ENCODE measurements at regions not wholly inside any gene's neighbourhood (a gene's known extent, or its start where the extent isn't known, plus 50 kb on each side); places are given as distances from the start of the nearest gene placed in this dataset.
"Not testable (repeated sequence)": the region's sequence is repeated elsewhere in the genome, so short reads cannot be mapped to it uniquely, and the experiment has no call there.

GRCh38 chr6:119672725-119673124 is 323.2 kb upstream of the MAN1A1 start (continued):
- TF ChIP-seq USF2 (IDR thresholded peaks at IDR 0.05; ENCODE audit: borderline replicate concordance, low read depth, low read length), result no peak

GRCh38 chr6:119671105-119671504 is 321.5 kb upstream of the MAN1A1 start:
- CTCF ChIA-PET, result interaction anchor here (0.6 kb wide), 1 partner anchor 553 kb away, joined by 3 read pairs; no protein-coding TSS in a partner anchor
- no peaks in the 10 kb centered on the region for H3K79me2 ChIP-seq (ENCODE audit: insufficient read depth)
- no peaks in the 10 kb centered on the region; a peak in 2 of 4 replicates for H3K4me1 ChIP-seq (ENCODE audit: control insufficient read depth in 1 of 2, insufficient read depth in 2 of 2, low read depth in 1 of 2, low read length in 1 of 2)
- H3K9me3 ChIP-seq, result no peaks in the 10 kb centered on the region
- POLR2A ChIA-PET, result no interaction called here
- no peaks in the 10 kb centered on the region for H3F3A ChIP-seq (replicated peaks; ENCODE audit: insufficient read depth)
- no peak overlapping the region for H3K9ac ChIP-seq
- no peak overlapping the region for H3K4me2 ChIP-seq
- no peaks in the 10 kb centered on the region for H3K27me3 ChIP-seq (ENCODE audit: insufficient read depth)
- H3K9me2 ChIP-seq, result no peaks in the 10 kb centered on the region
- no peak overlapping the region for H3K27ac ChIP-seq (ENCODE audit: low read depth in 2 of 2, low read length in 1 of 2)
- no peak overlapping the region for H2AFZ ChIP-seq (ENCODE audit: low read depth)
- DNase-seq, result no peak
- TF ChIP-seq PBX3 (IDR thresholded peaks at IDR 0.05) (no peak), NRF1 (IDR thresholded peaks at IDR 0.05; ENCODE audit: low read depth, low read length) (no peak), NFIC (IDR thresholded peaks at IDR 0.05; ENCODE audit: borderline replicate concordance) (no peak), MAX (IDR thresholded peaks at IDR 0.05; ENCODE audit: low read depth) (no peak), FOXM1 (IDR thresholded peaks at IDR 0.05; ENCODE audit: low read depth) (no peak)
- WGBS (ENCODE audit: low lambda C conversion rate), result 86% methylated on average over 2 of the region's 2 CpGs
- no peak overlapping the region for H3K4me3 ChIP-seq (ENCODE audit: low read depth in 2 of 2, low read length in 1 of 2)
- H4K20me1 ChIP-seq (ENCODE audit: insufficient read depth), result no peaks in the 10 kb centered on the region
- H3K36me3 ChIP-seq (replicated peaks in 1 of 2; ENCODE audit: control insufficient read depth in 1 of 2, insufficient read depth in 2 of 2, low read length in 1 of 2), result no peaks in the 10 kb centered on the region

GRCh38 chr6:119669221-119669620 is 319.7 kb upstream of the MAN1A1 start:
- no peak overlapping the region for H3K4me2 ChIP-seq
- H3F3A ChIP-seq (replicated peaks; ENCODE audit: insufficient read depth), result no peaks in the 10 kb centered on the region
- H3K79me2 ChIP-seq (ENCODE audit: insufficient read depth), result no peaks in the 10 kb centered on the region
- no peak for DNase-seq
- H4K20me1 ChIP-seq (ENCODE audit: insufficient read depth), result no peaks in the 10 kb centered on the region
- ChIA-PET POLR2A (no interaction called here), CTCF (interaction anchor here (1.1 kb wide), 1 partner anchor 12 kb away, joined by 4 read pairs; no protein-coding TSS in a partner anchor)
- no peak overlapping the region for H3K4me3 ChIP-seq (ENCODE audit: low read depth in 2 of 2, low read length in 1 of 2)
- H3K9me2 ChIP-seq, result no peaks in the 10 kb centered on the region
- H3K27ac ChIP-seq (ENCODE audit: low read depth in 2 of 2, low read length in 1 of 2), result no peak overlapping the region
- H3K9me3 ChIP-seq, result no peaks in the 10 kb centered on the region
- H3K36me3 ChIP-seq (replicated peaks in 1 of 2; ENCODE audit: control insufficient read depth in 1 of 2, insufficient read depth in 2 of 2, low read length in 1 of 2), result no peaks in the 10 kb centered on the region
- no peak for TF ChIP-seq IRF3 (IDR thresholded peaks at IDR 0.05; ENCODE audit: low read depth, low read length)
- no peak for TF ChIP-seq SIN3A (IDR thresholded peaks at IDR 0.05; ENCODE audit: borderline replicate concordance, low read depth, low read length)
- TF ChIP-seq CTCF (IDR thresholded peaks at IDR 0.05), result no peak
- no peak for TF ChIP-seq CHD2 (IDR thresholded peaks at IDR 0.05; ENCODE audit: low read length, partially characterized antibody)
- TF ChIP-seq FOXJ3 (CRISPR knock-in tag; IDR thresholded peaks at IDR 0.05), result no peak
- TF ChIP-seq TAF1 (IDR thresholded peaks at IDR 0.05; ENCODE audit: borderline replicate concordance, low read depth, low read length), result no peak
- no peak overlapping the region for H3K9ac ChIP-seq
- H2AFZ ChIP-seq (ENCODE audit: low read depth), result no peak overlapping the region
- no peaks in the 10 kb centered on the region; a peak in 2 of 4 replicates for H3K4me1 ChIP-seq (ENCODE audit: control insufficient read depth in 1 of 2, insufficient read depth in 2 of 2, low read depth in 1 of 2, low read length in 1 of 2)
- H3K27me3 ChIP-seq (ENCODE audit: insufficient read depth), result no peaks in the 10 kb centered on the region

GRCh38 chr6:119665432-119665831 is 315.9 kb upstream of the MAN1A1 start:
- H3F3A ChIP-seq (replicated peaks; ENCODE audit: insufficient read depth); H3K27me3 ChIP-seq (ENCODE audit: insufficient read depth); H3K4me2 ChIP-seq; H3K4me3 ChIP-seq (ENCODE audit: low read depth in 2 of 2, low read length in 1 of 2); H3K79me2 ChIP-seq (ENCODE audit: insufficient read depth); H3K4me1 ChIP-seq (ENCODE audit: control insufficient read depth in 1 of 2, insufficient read depth in 2 of 2, low read depth in 1 of 2, low read length in 1 of 2); H3K9me2 ChIP-seq; H3K9ac ChIP-seq; H4K20me1 ChIP-seq (ENCODE audit: insufficient read depth); H3K27ac ChIP-seq (ENCODE audit: low read depth in 2 of 2, low read length in 1 of 2); H3K36me3 ChIP-seq (replicated peaks in 1 of 2; ENCODE audit: control insufficient read depth in 1 of 2, insufficient read depth in 2 of 2, low read length in 1 of 2); CTCF ChIA-PET; DNase-seq; H2AFZ ChIP-seq (ENCODE audit: low read depth); POLR2A ChIA-PET; H3K9me3 ChIP-seq: not testable (repeated sequence)
- 52% methylated on average over 4 of the region's 10 CpGs for WGBS (ENCODE audit: low lambda C conversion rate)
